OCI-LY7 (cell line): ENCODE measurements at regions not wholly inside any gene's neighbourhood (a gene's known extent, or its start where the extent isn't known, plus 50 kb on each side); places are given as distances from the start of the nearest gene placed in this dataset.

ENCODE experiments used
- CTCF ChIP-seq: fragments of 200-600 bp; sonication (generic); conservative IDR thresholded peaks from 2 replicates; pipeline ENCODE4 v1.5.1; 2014; ENCODE audit warnings: mild to moderate bottlenecking, antibody characterized with exemption, low read length, moderate library complexity, mixed read lengths
- EZH2phosphoT487 ChIP-seq: fragments of 200-600 bp; sonication (generic); IDR thresholded peaks from 2 replicates; pipeline ENCODE4 v1.6.1; 2018; ENCODE audit warnings: low read depth, borderline replicate concordance, mild to moderate bottlenecking, mixed run types, antibody characterized with exemption, low read length, moderate library complexity, mixed read lengths

GRCh38 chr2:74048147-74048546 is 63.4 kb downstream of the TET3 start:
- TF ChIP-seq CTCF, result no peak
- no peak for TF ChIP-seq EZH2phosphoT487
